ENCODE measurements at regions not wholly inside any gene's neighbourhood (a gene's known extent, or its start where the extent isn't known, plus 50 kb on each side); places are given as distances from the start of the nearest gene placed in this dataset.

GRCh38 chr5:122611406-122611805, 163.5 kb upstream of the SNX2 start:
- in situ Hi-C loops (cut with MboI), result no loop called here
- Histone ChIP-seq H3K4me3 (no peak overlapping the region), H4K20me1 (replicated peaks; ENCODE audit: control insufficient read depth, insufficient read depth, low read length) (no peaks in the 10 kb centered on the region), H3K79me2 (ENCODE audit: control insufficient read depth, insufficient read depth, low read length) (no peaks in the 10 kb centered on the region), H3K36me3 (ENCODE audit: control insufficient read depth, insufficient read depth, low read length) (no peaks in the 10 kb centered on the region), H3K4me2 (ENCODE audit: insufficient read depth, low read length) (no peak overlapping the region), H3K9me3 (replicated peaks; ENCODE audit: control insufficient read depth, insufficient read depth, low read depth, low read length) (no peaks in the 10 kb centered on the region), H3K9ac (ENCODE audit: insufficient read depth in 1 of 2, low read depth in 2 of 2, low read length in 2 of 2) (no peak overlapping the region), H3K4me1 (replicated peaks in 1 of 2; ENCODE audit: control insufficient read depth in 2 of 2, insufficient read depth in 2 of 2, low read length in 2 of 2) (no peaks in the 10 kb centered on the region), H3K27ac (ENCODE audit: extremely low read depth, low read depth, low read length) (no peak overlapping the region), H3K27me3 (ENCODE audit: control insufficient read depth in 2 of 2, insufficient read depth in 2 of 2, low read length in 2 of 2) (no peaks in the 10 kb centered on the region), H3K9me1 (ENCODE audit: control insufficient read depth, insufficient read depth, low read length) (no peaks in the 10 kb centered on the region), H2AFZ (ENCODE audit: low read depth, low read length) (no peak overlapping the region)
- intact Hi-C loops (cut with micrococcal nuclease), result no loop called here
- 0% methylated on average over 2 of the region's 2 CpGs for WGBS (ENCODE audit: insufficient coverage, low coverage, missing lambda C conversion rate)
- ChIA-PET POLR2A (no interaction called here), CTCF (ENCODE audit: low intra/inter-chr PET ratio) (no interaction called here)
- FAIRE-seq, result no peak
- DNase-seq (ENCODE audit: extremely low read depth in 1 of 4, low spot score in 3 of 4), result no peak
- TF ChIP-seq MTF1 (CRISPR knock-in tag; IDR thresholded peaks at IDR 0.05; ENCODE audit: borderline replicate concordance) (no peak), IRF2 (CRISPR knock-in tag; IDR thresholded peaks at IDR 0.05) (no peak), RBBP5 (IDR thresholded peaks at IDR 0.05; ENCODE audit: borderline replicate concordance, insufficient read depth, low read length, poor library complexity, severe bottlenecking) (no peak), RB1 (IDR thresholded peaks at IDR 0.05; ENCODE audit: low read depth) (no peak), RBM15 (IDR thresholded peaks at IDR 0.05; ENCODE audit: insufficient read depth, low read length) (no peak), ZNF133 (CRISPR knock-in tag; IDR thresholded peaks at IDR 0.05) (no peak), EZH2 (IDR thresholded peaks at IDR 0.05; ENCODE audit: borderline replicate concordance, low read depth, low read length) (no peak), NFXL1 (CRISPR knock-in tag; IDR thresholded peaks at IDR 0.05) (no peak), TCF7 (IDR thresholded peaks at IDR 0.05; ENCODE audit: borderline replicate concordance) (no peak), ZKSCAN1 (IDR thresholded peaks at IDR 0.05; ENCODE audit: low read depth, low read length) (no peak), ZNF12 (CRISPR knock-in tag; IDR thresholded peaks at IDR 0.05) (no peak), PPARD (CRISPR knock-in tag; IDR thresholded peaks at IDR 0.05) (no peak)
- TF ChIP-seq, protein P1, sequence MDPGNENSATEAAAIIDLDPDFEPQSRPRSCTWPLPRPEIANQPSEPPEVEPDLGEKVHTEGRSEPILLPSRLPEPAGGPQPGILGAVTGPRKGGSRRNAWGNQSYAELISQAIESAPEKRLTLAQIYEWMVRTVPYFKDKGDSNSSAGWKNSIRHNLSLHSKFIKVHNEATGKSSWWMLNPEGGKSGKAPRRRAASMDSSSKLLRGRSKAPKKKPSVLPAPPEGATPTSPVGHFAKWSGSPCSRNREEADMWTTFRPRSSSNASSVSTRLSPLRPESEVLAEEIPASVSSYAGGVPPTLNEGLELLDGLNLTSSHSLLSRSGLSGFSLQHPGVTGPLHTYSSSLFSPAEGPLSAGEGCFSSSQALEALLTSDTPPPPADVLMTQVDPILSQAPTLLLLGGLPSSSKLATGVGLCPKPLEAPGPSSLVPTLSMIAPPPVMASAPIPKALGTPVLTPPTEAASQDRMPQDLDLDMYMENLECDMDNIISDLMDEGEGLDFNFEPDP (CRISPR knock-in tag; IDR thresholded peaks at IDR 0.05), result no peak
- TF ChIP-seq, protein P2, sequence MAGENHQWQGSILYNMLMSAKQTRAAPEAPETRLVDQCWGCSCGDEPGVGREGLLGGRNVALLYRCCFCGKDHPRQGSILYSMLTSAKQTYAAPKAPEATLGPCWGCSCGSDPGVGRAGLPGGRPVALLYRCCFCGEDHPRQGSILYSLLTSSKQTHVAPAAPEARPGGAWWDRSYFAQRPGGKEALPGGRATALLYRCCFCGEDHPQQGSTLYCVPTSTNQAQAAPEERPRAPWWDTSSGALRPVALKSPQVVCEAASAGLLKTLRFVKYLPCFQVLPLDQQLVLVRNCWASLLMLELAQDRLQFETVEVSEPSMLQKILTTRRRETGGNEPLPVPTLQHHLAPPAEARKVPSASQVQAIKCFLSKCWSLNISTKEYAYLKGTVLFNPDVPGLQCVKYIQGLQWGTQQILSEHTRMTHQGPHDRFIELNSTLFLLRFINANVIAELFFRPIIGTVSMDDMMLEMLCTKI (IDR thresholded peaks at IDR 0.05; ENCODE audit: partially characterized antibody), result no peak
- no TSS peak for BruUV-seq (replicated peaks)
- ATAC-seq, result no peak
